GM23338 (cell line): ENCODE measurements at regions not wholly inside any gene's neighbourhood (a gene's known extent, or its start where the extent isn't known, plus 50 kb on each side); places are given as distances from the start of the nearest gene placed in this dataset.

ENCODE experiments used
- ATAC-seq: fragments of 200-7000 bp; cut with Tn5 transposase; 3 replicates; pipeline ENCODE4 v1.9.1; 2020
- DNase-seq: peaks from one replicate; pipeline ENCODE4 v3.0.0-alpha.2; 2015; ENCODE audit warnings: low spot score
- H2AFZ ChIP-seq: fragments of 200-600 bp; sonication (generic); 2 replicates; pipeline ENCODE4 v1.8.0; 2016; ENCODE audit warnings: antibody characterized with exemption, mild to moderate bottlenecking, moderate library complexity
- H3F3A ChIP-seq: fragments of 200-600 bp; sonication (generic); replicated peaks from 2 replicates; pipeline ENCODE4 v1.8.0; 2017; ENCODE audit warnings: antibody characterized with exemption, mixed run types, low read depth
- H3K27ac ChIP-seq: fragments of 200-600 bp; sonication (generic); 2 replicates; pipeline ENCODE4 v1.6.1; 2016; ENCODE audit warnings: low read depth
- H3K27me3 ChIP-seq: fragments of 200-600 bp; sonication (generic); 2 replicates; pipeline ENCODE4 v1.8.0; 2016; ENCODE audit warnings: mild to moderate bottlenecking, mixed run types, moderate library complexity; ENCODE audit not compliant: insufficient read depth
- H3K36me3 ChIP-seq: fragments of 200-600 bp; sonication (generic); 2 replicates; pipeline ENCODE4 v1.8.0; 2016; ENCODE audit warnings: mild to moderate bottlenecking; ENCODE audit not compliant: insufficient read depth
- H3K4me1 ChIP-seq: fragments of 200-600 bp; sonication (generic); 2 replicates; pipeline ENCODE4 v1.8.0; 2016; ENCODE audit warnings: mild to moderate bottlenecking, moderate library complexity; ENCODE audit not compliant: insufficient read depth
- H3K4me2 ChIP-seq: fragments of 200-600 bp; sonication (generic); 2 replicates; pipeline ENCODE4 v1.7.1; 2017; ENCODE audit warnings: mixed run types
- H3K4me3 ChIP-seq: fragments of 200-600 bp; sonication (generic); 2 replicates; pipeline ENCODE4 v1.6.1; 2016; ENCODE audit warnings: mixed run types
- H3K79me2 ChIP-seq: fragments of 200-600 bp; sonication (generic); replicated peaks from 2 replicates; pipeline ENCODE4 v1.8.0; 2017; ENCODE audit warnings: mild to moderate bottlenecking; ENCODE audit not compliant: insufficient read depth
- H3K9me2 ChIP-seq: fragments of 200-600 bp; sonication (generic); 2 replicates; pipeline ENCODE4 v1.8.0; 2017; ENCODE audit not compliant: insufficient read depth
- H4K20me1 ChIP-seq: fragments of 200-600 bp; sonication (generic); replicated peaks from 2 replicates; pipeline ENCODE4 v1.8.0; 2017; ENCODE audit warnings: mild to moderate bottlenecking; ENCODE audit not compliant: insufficient read depth
- H3K27ac Mint-ChIP-seq: 2 replicates; pipeline ENCODE4 v1.8.0; 2020; ENCODE audit warnings: inconsistent platforms, mild to moderate bottlenecking, moderate library complexity, mixed read lengths
- H3K27me3 Mint-ChIP-seq: 3 replicates; pipeline ENCODE4 v1.8.0; 2022; ENCODE audit warnings: low read depth, mild to moderate bottlenecking, moderate library complexity, mixed read lengths, inconsistent platforms; ENCODE audit not compliant: insufficient read depth, poor library complexity
- H3K36me3 Mint-ChIP-seq: 3 replicates; pipeline ENCODE4 v1.8.0; 2021; ENCODE audit warnings: low read depth, mild to moderate bottlenecking, inconsistent platforms, moderate library complexity, mixed read lengths
- H3K4me1 Mint-ChIP-seq: 3 replicates; pipeline ENCODE4 v1.8.0; 2020; ENCODE audit warnings: mild to moderate bottlenecking, inconsistent platforms, mixed read lengths
- H3K4me3 Mint-ChIP-seq: 3 replicates; pipeline ENCODE4 v1.8.0; 2021; ENCODE audit warnings: moderate library complexity, mild to moderate bottlenecking, inconsistent platforms, mixed read lengths
- H3K9me3 Mint-ChIP-seq: 3 replicates; pipeline ENCODE4 v1.8.0; 2020; ENCODE audit warnings: moderate library complexity, mild to moderate bottlenecking, inconsistent platforms, mixed read lengths
- CREB1 ChIP-seq: fragments of 250-450 bp; sonication (Bioruptor Pico); IDR thresholded peaks from 2 replicates; pipeline ENCODE4 v1.5.0; 2020; ENCODE audit warnings: low read depth, mild to moderate bottlenecking, moderate library complexity
- CTCF ChIP-seq, 2 experiments: fragments of 200-600 bp in 1 of 2; sonication (generic) in 1 of 2; conservative IDR thresholded peaks; 2 replicates each; pipeline versions ENCODE4 v1.5.1 to v1.6.1; 2016 to 2017; ENCODE audit warnings: antibody characterized with exemption in 2 of 2, low read depth in 2 of 2, mild to moderate bottlenecking in 2 of 2, moderate library complexity in 1 of 2
- ETS1 ChIP-seq: IDR thresholded peaks from 2 replicates; pipeline ENCODE4 v1.6.1; 2016; ENCODE audit warnings: antibody characterized with exemption
- EZH2 ChIP-seq: fragments of 200-600 bp; sonication (generic); IDR thresholded peaks from one replicate; pipeline ENCODE4 v1.8.0; 2017; ENCODE audit warnings: antibody characterized with exemption, mild to moderate bottlenecking, low read depth; ENCODE audit not compliant: unreplicated experiment
- EZH2phosphoT487 ChIP-seq: fragments of 200-600 bp; sonication (generic); IDR thresholded peaks from one replicate; pipeline ENCODE4 v1.8.1; 2018; ENCODE audit warnings: antibody characterized with exemption; ENCODE audit not compliant: unreplicated experiment
- JUNB ChIP-seq: IDR thresholded peaks from one replicate; pipeline ENCODE4 v1.6.1; 2016; ENCODE audit warnings: antibody characterized with exemption; ENCODE audit not compliant: unreplicated experiment
- NANOG ChIP-seq: IDR thresholded peaks from 2 replicates; pipeline ENCODE4 v1.6.1; 2016; ENCODE audit warnings: antibody characterized with exemption, borderline replicate concordance
- STAT1 ChIP-seq: IDR thresholded peaks from one replicate; pipeline ENCODE4 v1.6.1; 2016; ENCODE audit warnings: antibody characterized with exemption; ENCODE audit not compliant: unreplicated experiment
- ZNF114 ChIP-seq: fragments of 250-450 bp; sonication (Bioruptor Pico); IDR thresholded peaks from 2 replicates; pipeline ENCODE4 v1.5.0; 2020; ENCODE audit warnings: mild to moderate bottlenecking, moderate library complexity
- ZNF331 ChIP-seq: fragments of 250-450 bp; sonication (Bioruptor Pico); IDR thresholded peaks from 2 replicates; pipeline ENCODE4 v1.5.0; 2020; ENCODE audit warnings: low read depth, mild to moderate bottlenecking, moderate library complexity
- ZNF462 ChIP-seq: fragments of 250-450 bp; sonication (Bioruptor Pico); IDR thresholded peaks from 2 replicates; pipeline ENCODE4 v1.5.0; 2020; ENCODE audit warnings: mild to moderate bottlenecking, moderate library complexity

- TF ChIP-seq ZNF462 (CRISPR knock-in tag) (no peak), ZNF114 (CRISPR knock-in tag) (no peak), EZH2phosphoT487 (no peak), CREB1 (CRISPR knock-in tag) (no peak), ETS1 (no peak), STAT1 (no peak)
Measured at GRCh38 chr2:65550246-65550645, 117.8 kb upstream of the SPRED2 start (continued).

- ATAC-seq (no peak), DNase-seq (no peak)
- H3K4me3 ChIP-seq, result no peak overlapping the region
- no peaks in the 10 kb centered on the region for H3K27me3 ChIP-seq
- H4K20me1 ChIP-seq, result no peaks in the 10 kb centered on the region
- H3K9me3 Mint-ChIP-seq, result no peaks in the 10 kb centered on the region
- H3K36me3 ChIP-seq, result no peaks in the 10 kb centered on the region
- H3K27me3 Mint-ChIP-seq, result peaks cover 8% of the 10 kb centered on the region
- no peak overlapping the region for H3K4me3 Mint-ChIP-seq
- no peak overlapping the region for H2AFZ ChIP-seq
- no peaks in the 10 kb centered on the region for H3K9me2 ChIP-seq
- no peak overlapping the region for H3K27ac Mint-ChIP-seq
- H3F3A ChIP-seq, result no peaks in the 10 kb centered on the region
- H3K4me1 Mint-ChIP-seq, result peaks cover 8% of the 10 kb centered on the region
- H3K36me3 Mint-ChIP-seq, result no peaks in the 10 kb centered on the region
- H3K79me2 ChIP-seq, result no peaks in the 10 kb centered on the region
- TF ChIP-seq CTCF (conservative IDR thresholded peaks at IDR 0.05; ENCODE audit: low read depth in 2 of 2) (no peak), NANOG (no peak), EZH2 (no peak), EZH2phosphoT487 (no peak), ZNF114 (CRISPR knock-in tag) (no peak), ETS1 (no peak), JUNB (no peak), ZNF331 (CRISPR knock-in tag) (no peak)
- H3K27ac ChIP-seq, result no peak overlapping the region
- H3K4me1 ChIP-seq, result no peaks in the 10 kb centered on the region
- no peak overlapping the region for H3K4me2 ChIP-seq
Measured at GRCh38 chr2:65549631-65550030, 117.2 kb upstream of the SPRED2 start.
